ENCODE measurements at regions not wholly inside any gene's neighbourhood (a gene's known extent, or its start where the extent isn't known, plus 50 kb on each side); places are given as distances from the start of the nearest gene placed in this dataset.
"Not testable (repeated sequence)": the region's sequence is repeated elsewhere in the genome, so short reads cannot be mapped to it uniquely, and the experiment has no call there.

DNA sequence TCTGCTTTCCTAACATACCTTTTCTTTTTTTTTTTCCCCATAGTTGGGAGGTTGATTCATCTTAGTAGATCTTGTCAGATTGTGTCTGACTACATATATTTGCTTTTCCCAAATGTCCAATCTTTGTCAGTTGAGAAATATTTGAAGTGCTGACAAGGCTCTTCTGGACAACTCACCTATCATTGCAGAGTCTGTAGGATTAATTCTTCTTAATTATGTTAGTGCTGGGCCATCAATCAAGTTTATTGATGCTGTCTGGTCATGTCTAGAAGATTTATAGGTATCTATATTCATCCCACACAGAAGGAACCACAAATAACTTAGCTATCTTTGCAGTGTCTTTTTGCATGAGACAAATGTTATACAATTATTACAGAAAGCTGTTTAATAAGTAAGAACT, 310.6 kb downstream of the ACTR3B start:
- Mint-ChIP-seq H3K4me3 (no peak overlapping the region), H3K9me3 (no peaks in the 10 kb centered on the region), H3K27ac (no peak overlapping the region)

DNA sequence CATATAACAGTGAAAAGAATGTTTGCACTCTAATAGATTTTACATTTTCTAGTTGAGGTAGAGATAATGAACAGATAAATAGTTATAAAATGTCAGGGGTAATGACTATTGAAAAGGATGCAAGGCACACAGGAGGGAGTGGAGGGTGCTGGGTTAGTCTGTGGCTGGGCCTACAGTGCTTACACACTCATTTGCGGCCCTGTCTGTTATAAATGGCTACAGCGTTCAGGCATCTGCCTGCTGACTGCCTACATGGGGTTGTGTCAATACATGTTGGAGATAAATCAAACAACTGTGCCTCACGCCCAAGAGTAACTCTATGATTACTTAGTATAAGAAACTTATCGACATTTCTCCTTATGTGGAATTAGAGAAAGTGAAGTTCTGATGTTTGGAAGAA, 313.3 kb downstream of the ACTR3B start:
- no peaks in the 10 kb centered on the region for H3K27me3 Mint-ChIP-seq
- no peak for ATAC-seq
- H3K4me1 Mint-ChIP-seq = no peaks in the 10 kb centered on the region
- H3K27ac Mint-ChIP-seq = no peak overlapping the region
- DNase-seq = no peak
- H3K4me3 Mint-ChIP-seq = no peak overlapping the region
- H3K9me3 Mint-ChIP-seq = no peaks in the 10 kb centered on the region

More for the DNA sequence above, 310.6 kb downstream of the ACTR3B start:
- Mint-ChIP-seq H3K27me3 (no peaks in the 10 kb centered on the region), H3K4me1 (no peaks in the 10 kb centered on the region)
- no peak for ATAC-seq
- no peak for DNase-seq

DNA sequence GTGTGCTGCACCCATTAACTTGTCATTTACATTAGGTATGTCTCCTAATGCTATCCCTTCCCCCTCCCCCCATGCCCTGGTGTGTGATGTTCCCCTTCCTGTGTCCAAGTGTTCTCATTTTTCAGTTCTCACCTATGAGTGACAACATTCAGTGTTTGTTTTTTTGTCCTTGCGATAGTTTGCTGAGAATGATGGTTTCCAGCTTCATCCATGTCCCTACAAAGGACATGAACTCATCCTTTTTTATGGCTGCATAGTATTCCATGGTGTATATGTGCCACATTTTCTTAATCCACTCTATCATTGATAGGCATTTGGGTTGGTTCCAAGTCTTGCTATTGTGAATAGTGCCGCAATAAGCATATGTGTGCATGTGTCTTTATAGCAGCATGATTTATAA, 316.7 kb downstream of the ACTR3B start:
- not testable (repeated sequence) for ATAC-seq, H3K4me1 Mint-ChIP-seq, H3K9me3 Mint-ChIP-seq, DNase-seq, H3K27ac Mint-ChIP-seq, H3K27me3 Mint-ChIP-seq, H3K4me3 Mint-ChIP-seq

DNA sequence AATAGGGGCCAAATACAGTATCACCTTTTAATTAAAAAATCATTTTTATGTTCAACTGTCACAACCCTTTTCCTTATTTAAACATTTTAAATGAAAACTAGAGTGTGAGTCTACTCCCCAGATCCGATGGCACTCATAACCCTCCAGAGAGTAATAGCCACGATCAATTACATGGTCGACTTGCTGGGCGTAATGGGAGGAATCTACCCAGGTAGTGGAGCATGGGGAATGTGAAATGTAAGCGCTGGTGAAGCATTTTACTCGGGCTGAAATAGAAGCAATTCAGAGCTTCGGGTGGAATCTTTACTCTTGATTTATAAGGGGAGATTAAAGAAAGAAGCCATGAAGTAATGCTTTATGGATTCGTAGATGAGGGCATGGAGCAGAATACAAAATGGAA, 321.9 kb downstream of the ACTR3B start:
- Mint-ChIP-seq H3K27ac (no peak overlapping the region), H3K27me3 (no peaks in the 10 kb centered on the region), H3K9me3 (no peaks in the 10 kb centered on the region), H3K4me1 (no peaks in the 10 kb centered on the region), H3K4me3 (no peak overlapping the region)
- DNase-seq = no peak
- no peak for ATAC-seq

DNA sequence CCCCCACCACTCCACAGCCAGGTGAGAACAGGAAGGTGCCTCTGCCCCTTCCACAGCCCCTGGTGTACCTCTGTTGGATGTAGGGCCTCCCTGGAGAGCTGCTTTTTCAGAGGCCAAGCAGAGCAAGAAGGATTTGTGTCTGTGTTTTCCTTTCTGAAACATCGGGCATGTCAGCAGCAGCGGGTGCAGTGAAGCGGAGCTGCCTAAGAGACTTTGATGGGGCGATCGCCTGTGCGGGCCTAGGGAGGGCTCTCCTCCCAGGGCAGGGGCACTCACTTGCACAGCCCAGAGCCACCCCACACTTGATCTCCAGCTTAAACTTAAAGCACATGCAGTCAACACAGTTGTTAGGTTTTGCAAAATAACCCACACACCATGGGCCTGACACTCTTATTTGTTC, 324.7 kb downstream of the ACTR3B start:
- H3K27me3 Mint-ChIP-seq = no peaks in the 10 kb centered on the region
- no peaks in the 10 kb centered on the region for H3K4me1 Mint-ChIP-seq
- H3K9me3 Mint-ChIP-seq = no peaks in the 10 kb centered on the region
- no peak for DNase-seq
- no peak overlapping the region for H3K4me3 Mint-ChIP-seq
- ATAC-seq = no peak
- H3K27ac Mint-ChIP-seq = no peak overlapping the region

DNA sequence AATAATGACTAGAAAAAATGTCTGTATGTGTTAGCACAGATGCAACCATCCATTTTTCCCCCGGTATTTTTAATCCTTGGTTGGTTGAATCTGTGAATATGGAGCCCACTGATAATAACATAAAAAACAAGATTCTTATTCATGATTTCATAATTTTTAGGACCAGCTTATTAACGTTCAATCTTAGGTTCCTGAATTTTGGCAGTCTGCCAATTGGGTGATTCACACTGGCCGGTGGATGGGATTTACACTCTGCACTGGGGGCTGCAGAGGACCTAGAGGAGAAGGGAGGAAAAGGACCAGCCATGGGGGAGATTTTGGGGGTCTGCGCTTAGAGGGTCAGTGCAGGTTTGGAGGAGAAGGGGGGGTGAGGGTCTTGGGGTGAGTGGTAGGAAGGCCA, 327.9 kb downstream of the ACTR3B start:
- Mint-ChIP-seq H3K4me3 (no peak overlapping the region), H3K27ac (no peak overlapping the region), H3K9me3 (no peaks in the 10 kb centered on the region), H3K27me3 (no peaks in the 10 kb centered on the region), H3K4me1 (no peaks in the 10 kb centered on the region)
- no peak for ATAC-seq
- DNase-seq = no peak

DNA sequence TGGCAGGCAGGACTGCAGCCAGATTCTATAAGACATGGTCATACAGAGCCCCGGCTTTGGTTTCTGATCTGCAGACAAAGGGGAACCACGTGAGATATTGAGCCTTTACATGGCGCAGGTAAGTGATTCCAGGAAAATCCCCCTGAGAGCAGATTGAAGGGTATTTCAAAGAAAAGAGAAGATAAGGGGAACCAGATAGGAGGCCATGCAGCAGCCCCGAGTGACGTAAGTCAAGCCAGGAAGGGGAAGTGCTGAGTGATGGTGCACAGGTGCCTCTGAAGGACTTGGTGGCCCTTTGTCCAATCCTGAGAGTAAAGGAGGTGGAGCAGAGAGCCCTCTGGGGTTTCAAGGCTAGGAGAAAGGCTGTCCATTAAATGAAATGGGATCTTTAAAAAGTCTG, 329.0 kb downstream of the ACTR3B start:
- Mint-ChIP-seq H3K27ac (no peak overlapping the region), H3K4me1 (no peaks in the 10 kb centered on the region)
- DNase-seq = no peak

DNA sequence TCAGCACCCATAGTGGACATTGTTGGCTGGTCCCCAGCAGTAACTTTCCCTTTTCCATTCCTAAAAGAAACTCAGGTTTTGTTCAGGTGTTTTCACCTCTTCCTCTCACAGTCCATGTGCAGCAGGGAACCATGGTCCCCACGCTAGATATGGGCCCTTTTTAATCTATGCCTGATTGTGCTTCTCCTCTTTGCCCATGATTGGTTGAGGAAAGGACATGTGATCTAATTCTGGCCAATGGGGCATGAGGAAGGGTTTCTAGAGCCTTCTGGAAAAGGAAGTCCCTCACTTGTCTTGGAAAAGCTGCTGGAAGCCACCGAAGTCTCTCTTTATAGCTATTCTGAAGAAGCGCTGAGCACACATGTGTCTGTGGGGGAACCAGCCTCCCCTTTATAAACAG, 330.7 kb downstream of the ACTR3B start:
- no peak overlapping the region for H3K27ac Mint-ChIP-seq
- H3K9me3 Mint-ChIP-seq = peaks cover 4 to 16% of the 10 kb centered on the region in 2 donors
- H3K27me3 Mint-ChIP-seq = no peaks in the 10 kb centered on the region
- H3K4me1 Mint-ChIP-seq = no peaks in the 10 kb centered on the region
- ATAC-seq = no peak
- DNase-seq = no peak
- H3K4me3 Mint-ChIP-seq = no peak overlapping the region

More for the DNA sequence above, 329.0 kb downstream of the ACTR3B start:
- H3K27me3 Mint-ChIP-seq = no peaks in the 10 kb centered on the region
- H3K4me3 Mint-ChIP-seq = no peak overlapping the region
- no peak for ATAC-seq
- no peaks in the 10 kb centered on the region for H3K9me3 Mint-ChIP-seq

DNA sequence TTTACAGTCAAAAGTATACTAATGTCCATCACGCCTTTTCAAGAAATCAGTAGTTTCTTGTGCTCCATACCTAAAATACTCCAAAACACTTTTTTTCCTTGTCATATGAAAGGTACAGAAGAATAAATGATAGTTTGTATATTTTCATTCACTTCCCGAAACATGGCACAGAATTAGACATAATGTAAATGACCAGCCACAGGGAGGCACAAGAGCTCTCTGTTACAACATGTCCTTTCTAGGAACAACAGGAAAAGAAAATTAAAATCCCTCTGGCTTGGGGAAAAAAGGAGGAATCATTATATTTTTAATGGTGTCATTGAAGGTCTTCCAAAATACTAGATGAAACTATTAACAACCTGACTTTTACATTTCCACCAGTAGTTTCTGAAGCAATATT, 331.2 kb downstream of the ACTR3B start:
- H3K4me3 Mint-ChIP-seq = no peak overlapping the region
- H3K27me3 Mint-ChIP-seq = no peaks in the 10 kb centered on the region
- DNase-seq = no peak
- H3K9me3 Mint-ChIP-seq = peaks cover 4 to 21% of the 10 kb centered on the region in 2 donors
- no peak overlapping the region for H3K27ac Mint-ChIP-seq
- ATAC-seq = no peak
- no peaks in the 10 kb centered on the region for H3K4me1 Mint-ChIP-seq

DNA sequence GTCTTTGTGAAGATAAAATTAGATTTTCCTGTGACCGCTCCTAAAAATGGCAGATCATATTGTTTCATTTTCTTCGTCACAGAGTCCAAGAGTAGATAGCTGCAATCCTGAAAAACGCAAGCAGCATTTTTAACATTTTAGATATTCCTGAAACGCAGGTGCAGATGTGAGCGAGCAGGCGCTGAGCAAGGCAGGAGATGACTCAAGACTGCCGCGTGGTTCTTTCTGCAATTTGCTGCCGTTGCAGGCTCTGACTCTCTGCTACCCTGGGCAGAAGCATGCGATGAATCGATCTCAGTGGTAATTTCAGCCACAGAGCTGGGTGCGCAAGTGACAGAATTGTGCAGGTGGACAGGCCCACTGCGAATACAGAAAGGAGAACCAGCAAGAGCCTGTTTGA, 331.9 kb downstream of the ACTR3B start:
- peaks cover 4 to 22% of the 10 kb centered on the region in 2 donors for H3K9me3 Mint-ChIP-seq
- no peak for ATAC-seq
- no peak overlapping the region for H3K4me3 Mint-ChIP-seq
- H3K27ac Mint-ChIP-seq = no peak overlapping the region
- no peak for DNase-seq
- no peaks in the 10 kb centered on the region for H3K27me3 Mint-ChIP-seq
- H3K4me1 Mint-ChIP-seq = no peaks in the 10 kb centered on the region

DNA sequence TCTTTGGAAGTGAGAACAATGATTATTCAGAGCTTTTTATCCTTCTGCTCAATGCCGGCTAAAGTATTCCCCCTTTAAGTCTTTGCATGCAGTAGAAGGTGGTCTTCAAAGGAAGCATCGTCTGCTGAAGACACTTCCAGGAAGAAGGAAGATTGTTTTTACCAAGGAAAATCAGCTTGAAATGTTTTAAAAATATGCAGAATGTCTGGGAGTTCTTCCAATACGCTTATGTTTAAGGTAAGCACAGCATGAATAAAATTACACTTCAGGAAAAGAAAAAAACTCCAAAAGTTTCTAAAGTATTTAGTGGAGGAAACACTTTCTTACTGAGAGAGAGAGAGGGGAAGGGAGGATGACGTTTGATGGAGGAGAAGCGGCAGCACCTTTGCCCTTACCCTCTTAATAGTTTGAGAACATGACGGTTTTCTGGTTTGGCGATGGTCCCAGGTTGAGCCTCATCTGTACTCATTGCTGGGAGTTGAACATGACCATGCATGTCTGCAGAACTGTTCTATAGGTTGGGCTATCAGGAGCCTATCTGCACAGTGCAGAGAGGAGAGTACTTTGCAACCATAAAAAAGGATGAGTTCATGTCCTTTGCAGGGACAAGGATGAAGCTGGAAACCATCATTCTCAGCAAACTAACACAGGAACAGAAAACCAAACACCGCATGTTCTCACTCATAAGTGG, 338.1 kb downstream of the ACTR3B start:
- no peak for ATAC-seq
- H3K4me3 Mint-ChIP-seq = no peak overlapping the region
- DNase-seq = no peak
- no peaks in the 10 kb centered on the region for H3K27me3 Mint-ChIP-seq
- H3K4me1 Mint-ChIP-seq = no peaks in the 10 kb centered on the region
- peaks cover 9 to 36% of the 10 kb centered on the region in 2 donors for H3K9me3 Mint-ChIP-seq
- H3K27ac Mint-ChIP-seq = no peak overlapping the region

DNA sequence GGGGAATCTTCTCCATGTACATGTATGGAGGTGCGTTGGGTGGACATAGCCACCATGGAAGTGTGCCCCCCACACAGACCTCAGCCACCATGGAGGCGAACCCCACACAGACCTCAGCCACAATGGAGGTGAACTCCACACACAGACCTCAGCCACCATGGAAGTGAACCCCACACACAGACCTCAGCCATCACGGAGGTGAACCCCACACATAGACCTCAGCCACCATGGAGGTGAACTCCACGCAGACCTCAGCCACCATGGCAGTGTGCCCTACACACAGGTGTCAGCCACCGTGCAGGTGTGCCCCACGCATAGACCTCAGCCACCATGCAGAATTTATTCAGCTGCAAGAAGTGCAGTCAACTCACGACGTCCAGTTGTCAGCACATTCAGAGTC, 339.7 kb downstream of the ACTR3B start:
- no peak for DNase-seq
- H3K9me3 Mint-ChIP-seq = peaks cover 9 to 31% of the 10 kb centered on the region in 2 donors
- no peaks in the 10 kb centered on the region for H3K27me3 Mint-ChIP-seq
- H3K27ac Mint-ChIP-seq = no peak overlapping the region
- H3K4me3 Mint-ChIP-seq = no peak overlapping the region
- no peaks in the 10 kb centered on the region for H3K4me1 Mint-ChIP-seq
- no peak for ATAC-seq

DNA sequence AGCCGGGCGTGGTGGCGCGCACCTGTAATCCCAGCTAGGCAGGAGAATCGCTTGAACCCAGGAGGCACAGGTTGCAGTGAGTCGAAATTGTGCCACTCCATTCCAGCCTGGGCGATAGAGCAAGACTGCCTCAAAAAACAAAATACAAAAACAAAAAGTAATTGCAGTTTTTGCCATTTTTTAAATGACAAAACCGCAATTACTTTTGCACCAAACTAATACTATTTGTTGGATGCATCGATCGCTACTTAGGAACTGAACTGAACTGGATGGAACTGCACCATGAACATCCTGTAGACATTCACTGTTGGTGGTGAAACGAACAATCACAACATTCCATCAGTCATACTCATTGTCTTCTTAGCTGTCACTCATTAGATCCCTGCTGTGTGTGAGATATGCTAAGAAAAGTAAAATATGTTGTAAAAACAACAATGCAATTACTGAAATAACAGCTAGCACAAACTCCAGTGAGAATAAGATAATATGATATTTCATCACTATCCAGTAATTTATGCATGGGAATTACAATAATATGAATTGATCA, 341.2 kb downstream of the ACTR3B start:
- no peaks in the 10 kb centered on the region for H3K27me3 Mint-ChIP-seq
- DNase-seq = no peak
- H3K4me1 Mint-ChIP-seq = no peaks in the 10 kb centered on the region
- H3K4me3 Mint-ChIP-seq = no peak overlapping the region
- no peak for ATAC-seq
- H3K9me3 Mint-ChIP-seq = peaks cover 4 to 15% of the 10 kb centered on the region in 2 donors
- H3K27ac Mint-ChIP-seq = no peak overlapping the region

DNA sequence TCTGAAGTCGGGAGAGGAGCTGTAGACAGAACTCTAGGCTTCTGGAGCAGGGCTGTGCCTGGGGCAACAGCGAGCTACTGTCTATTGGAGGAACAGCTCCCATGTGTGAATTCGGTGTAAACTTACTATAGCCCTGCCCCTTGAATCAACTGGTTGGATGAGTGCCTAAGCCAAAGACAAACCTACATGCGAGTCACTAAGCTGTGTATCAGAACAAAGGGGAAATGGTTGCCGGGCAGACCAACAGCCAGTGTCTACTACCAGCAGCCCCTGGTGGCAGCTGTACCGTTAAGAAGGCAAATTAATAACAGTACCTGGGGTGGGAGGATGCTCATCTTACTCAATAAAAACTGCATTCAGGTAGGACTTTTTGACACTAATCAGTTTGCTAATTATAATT, 343.6 kb downstream of the ACTR3B start:
- Mint-ChIP-seq H3K27ac (no peak overlapping the region), H3K4me1 (no peaks in the 10 kb centered on the region), H3K27me3 (no peaks in the 10 kb centered on the region), H3K9me3 (peaks cover 4 to 15% of the 10 kb centered on the region in 2 donors), H3K4me3 (no peak overlapping the region)
- no peak for DNase-seq
- no peak for ATAC-seq

DNA sequence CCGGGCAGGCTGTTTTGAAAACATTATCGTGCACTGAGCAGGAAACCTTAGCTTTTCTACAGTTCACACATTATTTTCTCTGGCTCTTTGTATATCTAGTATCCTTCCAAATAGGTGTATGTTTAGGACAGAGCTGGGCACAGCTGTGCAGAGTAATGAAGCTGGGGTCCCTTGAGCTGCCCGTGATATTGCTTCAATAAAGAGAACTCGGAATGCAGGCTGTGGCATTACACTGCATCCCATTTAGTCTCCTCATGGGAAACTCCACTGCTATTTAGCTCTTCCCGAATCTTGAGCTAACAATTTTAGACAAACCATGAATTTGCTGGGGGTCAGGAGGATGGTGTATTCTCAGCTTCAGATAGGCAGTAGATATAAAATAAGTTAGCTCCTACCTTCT, 348.3 kb downstream of the ACTR3B start:
- H3K9me3 Mint-ChIP-seq = peaks cover 0 to 9% of the 10 kb centered on the region in 2 donors
- H3K4me3 Mint-ChIP-seq = no peak overlapping the region
- no peak overlapping the region for H3K27ac Mint-ChIP-seq
- no peaks in the 10 kb centered on the region for H3K27me3 Mint-ChIP-seq
- no peak for DNase-seq
- no peaks in the 10 kb centered on the region for H3K4me1 Mint-ChIP-seq
- ATAC-seq = no peak

DNA sequence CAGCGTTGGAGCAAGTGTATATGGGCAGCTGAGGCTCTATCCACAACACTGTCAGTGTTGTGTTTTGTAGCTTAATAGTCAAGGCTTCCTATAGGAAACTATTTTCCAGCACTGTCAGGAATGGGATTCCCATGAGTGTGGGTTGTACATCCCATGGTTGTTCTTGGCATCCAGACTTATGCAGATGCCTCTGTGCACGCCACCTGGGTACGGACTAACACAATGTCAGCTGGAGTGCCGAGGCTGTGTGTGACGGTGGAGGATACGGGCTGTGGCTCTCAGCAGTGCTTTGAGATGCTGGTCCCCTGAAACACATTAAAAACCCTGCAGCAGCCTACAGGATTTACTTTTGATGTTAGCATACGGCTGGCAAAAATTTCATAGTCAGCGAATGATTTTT, 350.0 kb downstream of the ACTR3B start:
- H3K27ac Mint-ChIP-seq = no peak overlapping the region
- H3K4me1 Mint-ChIP-seq = no peaks in the 10 kb centered on the region
- ATAC-seq (no peak), DNase-seq (no peak)
- H3K27me3 Mint-ChIP-seq = no peaks in the 10 kb centered on the region
- peaks cover 0 to 15% of the 10 kb centered on the region in 2 donors for H3K9me3 Mint-ChIP-seq
- no peak overlapping the region for H3K4me3 Mint-ChIP-seq

DNA sequence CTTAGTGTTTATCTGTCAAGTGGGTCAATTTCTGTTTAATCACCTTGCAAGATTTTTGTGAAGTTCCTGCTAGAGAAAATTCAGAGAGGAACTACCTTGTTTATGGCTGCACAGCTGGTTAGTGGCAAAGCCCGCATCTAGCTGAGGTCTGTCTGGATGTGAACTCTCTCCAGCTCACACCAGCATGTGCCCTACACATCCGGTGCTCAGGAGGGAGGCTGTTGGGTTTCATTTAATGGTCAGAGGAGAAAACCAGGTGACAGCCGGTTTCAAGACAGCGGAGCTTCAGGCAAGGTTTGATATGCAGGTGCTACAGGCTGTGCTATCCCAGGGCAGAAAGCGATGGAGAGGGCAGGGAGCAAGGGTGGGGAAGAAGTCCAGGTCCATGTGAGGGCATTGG, 351.1 kb downstream of the ACTR3B start:
- DNase-seq = no peak
- no peak for ATAC-seq
- Mint-ChIP-seq H3K27ac (no peak overlapping the region), H3K9me3 (peaks cover 0 to 15% of the 10 kb centered on the region in 2 donors), H3K4me3 (no peak overlapping the region), H3K4me1 (no peaks in the 10 kb centered on the region), H3K27me3 (no peaks in the 10 kb centered on the region)
